ENCODE measurements at regions not wholly inside any gene's neighbourhood (a gene's known extent, or its start where the extent isn't known, plus 50 kb on each side); places are given as distances from the start of the nearest gene placed in this dataset.

DNA sequence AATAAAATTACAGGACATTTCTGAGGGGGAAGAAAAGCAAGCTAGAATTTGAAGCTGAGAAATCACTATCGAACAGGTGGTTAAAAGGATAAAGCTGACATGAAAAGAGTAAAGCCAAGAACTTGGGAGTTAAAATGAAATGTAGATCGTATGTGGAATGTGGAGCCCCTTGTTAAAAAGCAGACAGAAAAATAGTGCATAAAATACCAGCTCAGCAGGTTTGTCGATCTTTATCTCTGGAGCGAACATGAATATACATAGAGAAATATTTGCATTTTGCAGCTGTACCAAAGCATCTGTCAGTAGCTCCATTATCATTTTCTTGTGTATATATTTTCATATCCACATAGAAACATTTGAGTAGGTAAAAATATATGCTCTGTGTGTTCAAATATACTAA is 73.6 kb upstream of the CDC42BPA start:
- TF ChIP-seq CTCF (IDR thresholded peaks at IDR 0.05) (no peak), POLR2A (IDR thresholded peaks at IDR 0.05) (no peak)
